ENCODE measurements at regions not wholly inside any gene's neighbourhood (a gene's known extent, or its start where the extent isn't known, plus 50 kb on each side); places are given as distances from the start of the nearest gene placed in this dataset.

DNA sequence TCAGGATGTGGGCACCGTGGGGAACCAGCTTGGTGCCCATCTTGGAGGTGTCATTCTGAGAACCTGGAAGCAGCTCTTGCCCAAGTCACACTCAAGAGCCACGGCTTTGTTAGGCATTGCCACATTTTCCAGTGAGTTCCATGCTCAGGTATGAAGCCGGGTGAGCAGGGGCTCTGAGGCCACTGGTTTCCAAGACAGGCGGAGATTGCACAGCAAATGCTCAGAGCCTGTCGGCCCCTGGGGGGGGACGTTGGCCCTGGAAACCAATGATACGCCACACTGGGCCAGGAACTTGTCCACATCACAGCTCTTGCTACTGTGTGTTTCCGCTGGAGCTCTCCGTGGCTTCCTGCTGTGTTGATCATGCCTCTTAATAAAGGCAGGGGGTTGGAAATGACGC, 52.5 kb upstream of the SALL3 start:
- no peak overlapping the region for H3K4me3 ChIP-seq
- no peaks in the 10 kb centered on the region for H3K4me1 ChIP-seq
- DNase-seq (ENCODE audit: low spot score in 2 of 2), result no peak
- intact Hi-C loops (cut with DNase I; ENCODE audit: low total_unique reads), result no loop called here
- no peak overlapping the region for H3K27ac ChIP-seq
- no peak for TF ChIP-seq POLR2A (IDR thresholded peaks at IDR 0.05)
- H3K9me3 ChIP-seq, result peaks cover 10% of the 10 kb centered on the region in 2 donors
- no peaks in the 10 kb centered on the region for H3K36me3 ChIP-seq
- H3K27me3 ChIP-seq, result peaks cover 0 to 20% of the 10 kb centered on the region in 2 donors

DNA sequence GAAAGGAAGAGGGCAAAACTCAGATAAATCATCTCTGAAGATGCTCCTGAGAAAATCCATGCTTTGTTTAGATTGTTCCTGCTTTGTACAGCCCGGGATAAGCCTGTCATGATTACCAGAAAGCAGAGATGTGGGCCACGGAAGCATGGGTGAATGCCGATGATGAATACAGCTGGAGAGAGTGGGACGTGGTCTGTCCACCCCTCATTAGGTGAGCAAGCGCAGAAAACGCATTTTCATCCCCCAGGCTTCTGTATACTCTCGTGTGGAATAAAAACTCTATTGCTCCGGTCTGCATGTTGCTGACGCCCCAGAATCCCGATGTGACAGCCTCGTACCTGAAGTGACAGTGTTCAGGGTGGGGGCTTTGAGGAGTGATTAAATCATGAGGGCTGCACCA, 52.0 kb upstream of the SALL3 start:
- Histone ChIP-seq H3K27me3 (peaks cover 0 to 24% of the 10 kb centered on the region in 2 donors), H3K9me3 (peaks cover 10% of the 10 kb centered on the region in 2 donors), H3K36me3 (no peaks in the 10 kb centered on the region), H3K27ac (no peak overlapping the region), H3K4me3 (no peak overlapping the region), H3K4me1 (no peaks in the 10 kb centered on the region)
- intact Hi-C loops (cut with DNase I; ENCODE audit: low total_unique reads), result no loop called here
- TF ChIP-seq POLR2AphosphoS5 (IDR thresholded peaks at IDR 0.05) (no peak), POLR2A (IDR thresholded peaks at IDR 0.05) (no peak)
- TF ChIP-seq, protein P1, sequence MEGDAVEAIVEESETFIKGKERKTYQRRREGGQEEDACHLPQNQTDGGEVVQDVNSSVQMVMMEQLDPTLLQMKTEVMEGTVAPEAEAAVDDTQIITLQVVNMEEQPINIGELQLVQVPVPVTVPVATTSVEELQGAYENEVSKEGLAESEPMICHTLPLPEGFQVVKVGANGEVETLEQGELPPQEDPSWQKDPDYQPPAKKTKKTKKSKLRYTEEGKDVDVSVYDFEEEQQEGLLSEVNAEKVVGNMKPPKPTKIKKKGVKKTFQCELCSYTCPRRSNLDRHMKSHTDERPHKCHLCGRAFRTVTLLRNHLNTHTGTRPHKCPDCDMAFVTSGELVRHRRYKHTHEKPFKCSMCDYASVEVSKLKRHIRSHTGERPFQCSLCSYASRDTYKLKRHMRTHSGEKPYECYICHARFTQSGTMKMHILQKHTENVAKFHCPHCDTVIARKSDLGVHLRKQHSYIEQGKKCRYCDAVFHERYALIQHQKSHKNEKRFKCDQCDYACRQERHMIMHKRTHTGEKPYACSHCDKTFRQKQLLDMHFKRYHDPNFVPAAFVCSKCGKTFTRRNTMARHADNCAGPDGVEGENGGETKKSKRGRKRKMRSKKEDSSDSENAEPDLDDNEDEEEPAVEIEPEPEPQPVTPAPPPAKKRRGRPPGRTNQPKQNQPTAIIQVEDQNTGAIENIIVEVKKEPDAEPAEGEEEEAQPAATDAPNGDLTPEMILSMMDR (IDR thresholded peaks at IDR 0.05), result no peak
- DNase-seq (ENCODE audit: low spot score in 2 of 2), result no peak

DNA sequence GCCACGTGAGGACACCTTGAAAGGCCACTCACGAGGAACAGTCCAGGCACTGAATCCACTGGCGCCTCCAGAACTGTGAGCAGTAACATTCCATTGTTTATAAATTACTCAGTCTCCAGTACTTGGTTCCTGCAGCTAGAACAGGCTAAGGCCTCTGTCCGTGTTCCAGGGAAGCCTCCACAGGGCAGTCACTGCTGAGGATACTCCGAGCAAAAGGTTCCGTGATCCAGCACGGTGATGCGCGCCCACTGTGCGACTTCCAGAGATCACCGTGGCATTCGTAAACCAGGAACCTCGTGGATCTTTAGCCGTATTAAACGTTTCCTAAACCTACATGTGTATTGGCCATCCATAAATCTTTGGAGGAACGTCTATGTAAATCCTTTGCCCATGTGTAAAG, 51.5 kb upstream of the SALL3 start:
- intact Hi-C loops (cut with DNase I; ENCODE audit: low total_unique reads), result no loop called here
- TF ChIP-seq POLR2AphosphoS5 (IDR thresholded peaks at IDR 0.05) (no peak), POLR2A (IDR thresholded peaks at IDR 0.05) (no peak)
- TF ChIP-seq, protein P1 (IDR thresholded peaks at IDR 0.05), result no peak
- Histone ChIP-seq H3K4me3 (no peak overlapping the region), H3K27me3 (peaks cover 0 to 26% of the 10 kb centered on the region in 2 donors), H3K36me3 (no peaks in the 10 kb centered on the region), H3K9me3 (peaks cover 10% of the 10 kb centered on the region in 2 donors), H3K4me1 (no peaks in the 10 kb centered on the region), H3K27ac (no peak overlapping the region)
- DNase-seq (ENCODE audit: low spot score in 2 of 2), result no peak

DNA sequence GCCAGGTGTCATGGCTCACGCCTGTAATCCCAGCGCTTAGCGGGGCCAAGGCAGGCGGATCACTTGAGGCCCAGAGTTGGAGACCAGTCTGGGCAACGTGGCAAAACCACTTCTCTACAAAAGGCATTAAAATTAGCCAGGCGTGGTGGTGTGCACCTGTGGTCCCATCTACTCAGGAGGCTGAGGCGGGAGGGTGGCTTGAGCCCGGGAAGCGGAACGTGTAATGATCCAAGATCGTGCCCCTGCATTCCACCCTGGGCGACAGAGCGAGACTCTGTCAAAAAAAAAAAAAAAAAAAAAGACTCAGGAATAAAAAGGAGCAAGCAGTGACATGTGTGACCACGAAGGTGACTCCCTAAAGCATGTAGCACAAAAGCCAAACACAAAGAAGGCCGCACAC, 50.1 kb upstream of the SALL3 start:
- no peaks in the 10 kb centered on the region for H3K4me1 ChIP-seq
- H3K36me3 ChIP-seq, result no peaks in the 10 kb centered on the region
- H3K27ac ChIP-seq, result no peak overlapping the region
- peaks cover 10% of the 10 kb centered on the region in 2 donors for H3K9me3 ChIP-seq
- peaks cover 0 to 32% of the 10 kb centered on the region in 2 donors for H3K27me3 ChIP-seq
- no peak for TF ChIP-seq POLR2A (IDR thresholded peaks at IDR 0.05)
- TF ChIP-seq POLR2AphosphoS5 (IDR thresholded peaks at IDR 0.05), result no peak
- TF ChIP-seq, protein P1 (IDR thresholded peaks at IDR 0.05), result no peak
- H3K4me3 ChIP-seq, result no peak overlapping the region
- DNase-seq (ENCODE audit: low spot score in 2 of 2), result no peak
- intact Hi-C loops (cut with DNase I; ENCODE audit: low total_unique reads), result no loop called here
